ENCODE measurements at regions not wholly inside any gene's neighbourhood (a gene's known extent, or its start where the extent isn't known, plus 50 kb on each side); places are given as distances from the start of the nearest gene placed in this dataset.
"Not testable (repeated sequence)": the region's sequence is repeated elsewhere in the genome, so short reads cannot be mapped to it uniquely, and the experiment has no call there.

DNA sequence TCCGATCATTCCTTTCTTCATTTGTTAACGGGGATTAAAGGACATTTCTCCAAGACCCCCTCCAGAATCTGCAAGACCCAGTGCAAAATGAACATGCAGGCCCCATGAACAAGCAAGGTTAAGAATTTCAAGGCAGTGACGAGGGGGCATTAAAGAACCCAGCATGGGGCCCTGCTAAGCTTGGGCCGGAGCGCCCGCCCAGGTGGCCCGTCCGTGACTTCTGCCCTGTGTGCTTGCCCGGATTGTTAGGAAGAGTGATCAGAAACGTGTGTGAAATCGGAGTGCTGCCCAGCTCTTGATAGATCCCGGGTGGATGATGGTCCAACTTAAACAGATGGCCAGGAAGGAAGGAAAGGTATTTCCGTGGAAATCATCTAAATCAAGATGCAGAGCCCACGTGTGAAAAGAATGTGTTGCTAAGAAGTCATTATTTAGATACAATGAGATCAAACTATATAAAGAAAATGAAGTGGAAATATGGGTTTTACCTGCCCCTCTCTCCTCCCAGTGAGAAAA, 213.6 kb downstream of the KLF6 start:
- DNase-seq (ENCODE audit: low spot score) = no peak

DNA sequence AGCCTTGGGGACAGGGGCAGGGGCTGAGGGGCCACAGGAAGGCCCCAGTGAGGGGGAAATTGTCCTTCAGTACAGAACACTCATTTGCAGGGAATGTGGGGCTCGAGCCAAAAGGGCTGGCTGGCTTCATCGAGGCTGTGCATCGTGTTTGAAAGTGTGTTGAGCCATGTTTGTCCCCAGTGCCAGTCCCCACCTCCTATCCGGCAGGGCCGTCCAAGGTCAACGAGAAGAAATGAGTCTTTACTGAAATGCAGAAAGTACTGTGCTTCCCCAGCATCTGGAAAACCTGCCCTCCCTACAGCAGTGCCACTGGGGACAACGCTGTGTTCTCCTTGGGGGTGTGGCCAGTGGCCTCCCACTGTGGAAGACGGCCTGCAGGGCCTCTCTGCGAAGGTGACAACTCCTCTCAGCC, 214.1 kb downstream of the KLF6 start:
- DNase-seq (ENCODE audit: low spot score) = peak; percentile 18

DNA sequence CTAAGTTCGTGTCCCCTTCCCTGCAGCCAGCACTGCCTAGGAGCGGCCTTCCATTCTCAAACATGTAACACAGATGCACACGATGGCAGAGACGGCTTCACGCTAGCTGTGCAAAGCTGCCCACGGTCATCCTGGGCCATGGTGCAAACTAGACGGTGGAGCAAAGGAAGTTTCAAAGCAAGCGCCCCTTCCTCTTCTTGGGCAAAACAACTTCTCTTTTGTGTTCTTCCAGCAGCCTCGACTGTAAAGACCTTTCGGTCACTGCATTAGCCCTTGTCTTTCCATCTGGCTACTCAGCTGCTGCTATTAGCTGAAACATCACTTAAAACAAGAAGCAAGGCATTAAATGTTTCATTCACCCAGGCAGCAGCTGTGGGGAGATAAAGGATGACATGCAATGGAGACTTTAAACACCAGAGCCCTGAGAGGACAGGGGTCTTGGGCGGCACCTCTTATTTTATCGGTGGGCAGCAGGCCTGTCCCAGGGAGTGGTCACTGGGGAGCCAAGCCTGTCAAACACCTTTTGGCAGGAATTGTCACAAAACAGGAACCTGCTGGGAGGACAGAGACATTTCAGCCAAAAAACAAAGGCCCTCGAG, 214.8 kb downstream of the KLF6 start:
- DNase-seq (ENCODE audit: low spot score) = no peak

DNA sequence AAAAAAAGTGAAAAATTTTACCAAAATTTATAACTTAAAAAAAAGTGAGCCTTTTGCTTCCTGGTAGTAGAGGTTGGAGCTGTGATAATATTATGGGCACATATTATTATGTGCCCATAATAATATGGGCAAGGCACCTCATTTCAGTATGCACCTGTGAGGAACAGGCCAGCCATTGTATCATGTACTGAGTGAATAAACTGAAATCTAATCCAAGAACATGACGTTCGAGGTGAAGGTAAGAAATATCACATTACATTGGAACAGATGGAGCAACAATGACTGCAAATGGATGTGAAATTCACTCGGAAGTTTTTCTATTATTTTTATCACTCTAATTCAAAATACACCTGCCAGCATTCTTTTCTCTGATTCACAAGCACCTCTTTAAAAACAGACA, 216.0 kb downstream of the KLF6 start:
- no peak for DNase-seq (ENCODE audit: low spot score)

DNA sequence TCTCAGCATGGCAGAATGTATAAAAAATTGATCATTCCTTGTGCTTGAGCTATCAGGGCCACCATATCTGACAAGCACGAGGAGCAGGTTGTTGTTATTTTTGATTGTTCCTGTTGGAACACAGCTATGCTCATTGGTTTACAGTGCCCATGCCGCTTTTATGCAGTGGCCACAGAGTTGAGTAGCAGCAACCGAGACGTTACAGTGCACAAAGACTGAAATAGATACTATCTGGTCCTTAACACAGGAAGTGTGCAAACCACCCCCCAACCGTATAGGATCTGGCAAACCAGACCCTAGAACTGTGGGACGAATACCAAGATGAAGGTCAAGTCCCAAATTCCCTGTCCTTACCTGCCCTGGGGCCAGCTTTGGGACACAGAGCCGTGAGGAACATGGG, 216.6 kb downstream of the KLF6 start:
- no peak for DNase-seq (ENCODE audit: low spot score)

DNA sequence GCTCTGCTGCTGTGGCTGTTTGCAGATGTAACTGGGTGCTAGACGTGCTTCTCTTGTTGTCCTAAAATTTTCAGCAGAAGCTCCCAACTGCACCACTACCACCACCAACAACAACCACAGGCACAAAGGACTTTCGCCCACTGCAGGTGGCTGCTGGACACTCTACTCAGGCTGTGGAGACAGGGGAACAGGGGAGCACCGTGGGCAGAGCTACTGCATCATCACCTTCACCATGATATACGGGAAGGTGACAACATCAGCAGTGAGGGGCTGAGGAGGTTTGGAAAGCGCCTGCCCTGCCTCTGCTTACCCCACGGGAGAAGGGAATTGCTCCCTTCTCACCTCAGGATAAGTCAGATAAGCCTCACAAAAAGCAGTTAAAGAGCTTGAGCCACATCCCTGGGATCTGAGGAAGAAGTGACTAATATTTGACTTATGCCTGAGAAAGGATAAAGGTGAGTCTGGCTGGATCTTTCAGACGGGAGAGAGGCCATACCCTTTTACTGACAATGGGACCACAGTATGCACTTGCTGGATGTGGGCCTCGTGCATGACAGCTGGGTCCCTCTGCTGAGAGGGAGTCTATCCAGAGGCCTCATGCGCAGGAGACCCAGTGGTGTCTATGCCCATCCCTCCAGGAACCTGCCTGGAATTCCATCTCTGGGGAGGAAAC, 217.6 kb downstream of the KLF6 start:
- DNase-seq (ENCODE audit: low spot score) = no peak

DNA sequence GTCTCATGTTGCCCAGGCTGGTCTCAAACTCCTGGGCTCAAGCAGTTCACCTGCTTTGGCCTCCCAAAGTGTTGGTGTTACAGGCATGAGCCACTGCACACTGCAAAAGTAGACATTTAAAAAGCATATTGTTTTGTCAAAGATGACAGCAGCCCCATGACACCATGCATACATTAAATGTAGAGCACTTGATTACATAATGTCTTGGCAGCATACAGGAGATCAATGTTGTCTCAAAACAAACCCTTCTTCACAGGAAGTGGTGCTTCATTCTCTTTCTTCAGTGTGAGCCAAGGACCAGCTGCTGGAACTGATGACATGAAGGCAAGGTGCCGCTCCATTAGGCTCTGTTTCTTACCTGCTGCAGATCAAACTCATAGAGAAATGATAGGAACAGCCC, 218.4 kb downstream of the KLF6 start:
- DNase-seq (ENCODE audit: low spot score) = no peak

DNA sequence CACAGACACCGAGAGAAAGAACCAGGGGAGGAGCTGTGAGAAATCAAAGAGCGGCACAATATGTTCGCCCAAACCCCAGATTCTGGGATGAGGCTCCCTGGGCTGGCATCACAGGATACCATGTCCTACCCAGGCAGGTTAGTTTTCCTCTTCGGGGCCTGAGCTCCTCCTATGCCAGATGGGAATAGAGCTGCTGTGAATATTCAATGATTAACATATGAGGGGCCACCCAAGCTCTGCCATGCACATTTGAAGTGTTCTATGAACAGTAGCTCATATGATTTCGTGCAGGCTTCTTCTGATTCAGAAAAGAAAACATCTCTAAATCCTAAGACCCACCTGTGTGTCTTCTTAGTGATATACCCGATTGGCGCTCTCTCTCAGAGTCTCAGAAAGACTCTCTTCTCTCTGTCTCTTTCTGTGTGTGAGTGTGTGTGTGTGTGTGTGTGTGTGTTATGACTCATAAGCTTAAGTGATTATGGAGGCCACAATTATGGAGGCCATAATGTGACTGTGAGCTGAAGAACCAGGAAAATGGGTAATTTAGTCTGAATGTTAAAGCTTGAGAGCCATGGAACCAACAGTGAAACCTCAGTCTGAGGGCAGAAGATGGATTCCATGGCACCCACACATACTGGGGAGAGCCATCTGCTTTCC, 220.5 kb downstream of the KLF6 start:
- DNase-seq (ENCODE audit: low spot score) = no peak

DNA sequence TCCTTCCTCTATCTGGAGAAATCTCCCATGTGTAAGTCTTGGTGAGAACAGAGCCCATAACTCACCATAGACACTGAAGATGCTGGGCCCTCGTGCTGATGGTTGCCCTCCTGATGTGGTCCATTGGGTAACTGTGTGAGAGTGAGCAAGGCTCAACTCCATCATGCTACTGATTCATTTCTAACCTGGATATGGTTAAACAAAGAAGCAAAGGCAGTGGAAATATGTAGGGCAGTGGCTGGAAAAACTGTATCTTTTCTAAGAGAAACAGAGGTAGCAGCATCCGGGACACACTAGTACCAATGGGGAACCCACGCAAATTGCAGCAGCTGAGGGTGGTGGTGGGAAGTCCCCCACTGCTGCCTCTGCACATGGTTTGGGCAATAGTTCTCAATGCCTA, 221.7 kb downstream of the KLF6 start:
- no peak for DNase-seq (ENCODE audit: low spot score)

DNA sequence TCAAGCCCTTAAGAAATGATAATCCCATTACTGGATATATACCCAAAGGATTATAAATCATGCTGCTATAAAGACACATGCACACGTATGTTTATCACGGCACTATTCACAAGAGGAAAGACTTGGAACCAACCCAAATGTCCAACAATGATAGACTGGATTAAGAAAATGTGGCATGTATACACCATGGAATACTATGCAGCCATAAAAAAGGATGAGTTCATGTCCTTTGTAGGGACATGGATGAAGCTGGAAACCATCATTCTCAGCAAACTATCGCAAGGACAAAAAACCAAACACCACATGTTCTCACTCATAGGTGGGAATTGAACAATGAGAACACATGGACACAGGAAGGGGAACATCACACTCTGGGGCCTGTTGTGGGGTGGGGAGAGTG, 224.4 kb downstream of the KLF6 start:
- not testable (repeated sequence) for DNase-seq (ENCODE audit: low spot score)

DNA sequence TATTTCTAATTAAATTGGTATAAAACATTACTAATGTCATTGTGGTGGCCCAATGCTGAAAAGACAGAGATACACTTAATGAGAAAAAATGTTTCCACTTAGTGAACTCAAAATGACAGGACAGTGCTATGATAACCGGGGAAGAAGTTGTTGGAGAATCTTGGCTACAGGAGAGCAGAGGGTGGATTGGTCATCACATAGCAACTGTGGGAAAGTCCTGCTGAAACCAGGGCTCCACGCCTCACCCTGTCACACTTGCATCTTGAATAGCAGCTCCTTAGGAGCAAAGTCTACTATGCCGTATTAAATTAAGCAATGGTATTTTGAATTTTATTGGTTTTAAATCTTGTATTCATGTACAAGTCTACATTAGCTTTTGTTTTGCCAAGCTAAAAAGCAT, 225.5 kb downstream of the KLF6 start:
- DNase-seq (ENCODE audit: low spot score) = no peak

DNA sequence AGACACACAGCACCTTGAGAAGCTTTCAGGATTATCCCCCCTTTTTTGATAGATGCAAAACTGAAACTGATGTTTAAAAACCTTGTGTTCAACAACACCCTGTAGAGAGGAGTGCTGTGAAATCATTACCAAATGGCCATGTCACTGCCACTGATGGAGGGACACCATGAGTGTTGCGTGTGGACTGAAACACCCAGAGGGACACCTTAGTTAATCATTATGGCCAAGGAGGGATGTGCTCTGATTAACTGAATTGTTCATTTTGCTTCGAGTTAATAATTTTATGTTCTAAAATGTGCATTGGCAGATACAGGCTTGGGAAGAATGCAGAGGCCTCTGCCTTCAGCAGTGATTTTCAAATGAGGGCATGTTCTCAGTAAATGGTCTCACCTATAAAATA, 226.0 kb downstream of the KLF6 start:
- DNase-seq (ENCODE audit: low spot score) = no peak

DNA sequence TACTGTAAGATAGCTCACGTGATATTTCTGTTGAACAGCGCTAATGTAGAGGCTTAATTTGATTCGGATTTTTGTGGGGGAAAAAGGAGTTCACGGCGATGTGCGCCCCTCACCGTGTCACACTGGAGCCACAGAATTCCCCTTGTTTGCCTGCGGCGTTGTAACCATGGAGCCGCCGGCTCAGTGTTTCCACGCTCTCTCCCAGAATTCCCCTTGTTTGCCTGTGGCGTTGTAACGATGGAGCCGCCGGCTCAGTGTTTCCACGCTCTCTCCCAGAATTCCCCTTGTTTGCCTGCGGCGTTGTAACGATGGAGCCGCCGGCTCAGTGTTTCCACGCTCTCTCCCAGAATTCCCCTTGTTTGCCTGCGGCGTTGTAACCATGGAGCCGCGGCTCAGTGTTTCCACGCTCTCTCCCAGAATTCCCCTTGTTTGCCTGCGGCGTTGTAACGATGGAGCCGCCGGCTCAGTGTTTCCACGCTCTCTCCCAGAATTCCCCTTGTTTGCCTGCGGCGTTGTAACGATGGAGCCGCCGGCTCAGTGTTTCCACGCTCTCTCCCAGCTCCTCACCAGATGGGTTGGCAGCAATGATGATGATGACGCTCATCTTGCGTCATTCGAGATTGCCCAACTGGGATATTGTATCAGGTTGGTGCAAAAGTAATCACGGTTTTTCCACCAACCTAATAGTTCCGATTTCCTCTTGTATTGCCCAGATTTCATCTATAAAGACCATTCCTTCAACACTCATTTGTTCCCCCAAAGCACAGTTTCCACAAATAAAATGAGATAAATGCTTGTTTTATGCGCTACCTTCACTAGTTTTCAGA, 228.6 kb downstream of the KLF6 start:
- DNase-seq (ENCODE audit: low spot score) = not testable (repeated sequence)

DNA sequence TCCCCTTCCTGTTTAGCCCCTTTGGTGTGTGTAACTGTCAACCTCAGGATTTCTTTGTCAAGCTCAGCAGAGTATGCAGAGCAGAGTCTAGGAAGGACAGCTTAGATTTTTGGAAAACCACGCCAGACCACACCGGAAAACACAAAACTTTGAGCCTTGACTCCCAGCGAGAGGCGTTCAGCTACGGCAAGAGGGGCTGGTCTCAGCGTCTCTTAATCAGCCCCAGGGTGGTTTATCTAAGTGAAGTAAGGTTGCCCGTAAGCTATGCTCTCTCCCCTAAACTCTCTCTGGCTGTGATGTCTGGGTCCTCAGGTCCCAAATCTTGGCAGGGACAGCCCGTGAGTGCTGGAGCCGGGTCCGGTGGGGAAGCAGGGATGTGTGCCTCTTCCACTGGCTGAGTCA, 230.9 kb downstream of the KLF6 start:
- DNase-seq (ENCODE audit: low spot score) = no peak

DNA sequence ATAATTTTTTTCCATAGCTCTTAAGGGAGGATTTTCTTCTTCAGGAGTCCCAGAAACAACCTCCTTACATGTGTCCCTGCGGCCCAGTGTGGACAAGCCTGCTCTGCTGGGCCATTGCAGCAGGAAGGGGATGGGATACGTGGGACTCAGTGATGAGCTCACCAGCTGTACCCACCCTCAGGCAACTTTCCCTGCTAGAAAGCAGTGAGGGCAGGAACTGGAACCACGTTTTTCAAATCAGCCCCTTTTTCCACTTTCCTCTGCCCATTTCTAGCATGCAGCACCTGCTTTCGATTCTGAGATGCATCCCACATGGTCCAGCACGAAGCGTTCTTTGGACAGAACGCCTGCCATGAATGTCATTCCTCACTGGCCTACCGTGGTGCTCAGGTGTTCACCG, 232.7 kb downstream of the KLF6 start:
- DNase-seq (ENCODE audit: low spot score) = no peak

DNA sequence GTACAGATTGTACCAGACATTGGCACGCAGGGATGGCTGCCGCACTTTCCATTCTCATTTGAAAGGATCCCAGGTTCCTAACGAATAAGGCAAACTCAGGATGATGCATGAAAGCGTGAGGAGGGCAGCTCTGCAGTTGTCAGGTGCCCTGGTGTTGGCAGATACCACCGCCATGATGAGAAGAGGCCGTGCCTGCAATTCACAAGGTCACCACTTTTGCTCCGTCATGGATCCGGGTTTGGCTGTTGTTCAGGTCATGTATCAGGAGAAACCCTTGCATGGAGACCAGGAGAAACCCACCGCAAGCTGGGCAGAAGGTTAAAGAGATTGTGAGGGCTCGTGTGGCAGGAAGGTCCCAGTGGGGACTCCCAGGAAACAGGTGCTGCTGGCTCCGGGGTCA, 233.2 kb downstream of the KLF6 start:
- DNase-seq (ENCODE audit: low spot score) = no peak

DNA sequence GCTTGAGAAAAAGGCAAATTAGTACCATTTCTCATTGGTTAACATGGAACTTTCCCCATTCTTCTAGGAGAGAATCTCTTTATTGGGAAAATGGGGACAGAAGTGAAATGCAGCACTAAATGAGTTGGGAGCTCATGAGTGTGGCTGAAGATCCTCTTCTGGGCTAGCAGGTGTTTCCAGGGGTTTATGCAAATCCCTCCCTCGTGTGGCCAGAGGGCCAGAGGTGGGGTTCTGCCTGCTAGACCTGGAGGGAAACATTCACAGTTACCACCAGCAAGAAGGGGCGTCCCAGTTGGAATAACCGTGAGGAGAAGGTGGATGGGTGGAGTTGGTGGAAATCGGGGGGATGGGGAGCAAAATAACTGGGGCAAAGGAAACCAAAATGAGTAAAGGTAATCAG, 235.9 kb downstream of the KLF6 start:
- no peak for DNase-seq (ENCODE audit: low spot score)

DNA sequence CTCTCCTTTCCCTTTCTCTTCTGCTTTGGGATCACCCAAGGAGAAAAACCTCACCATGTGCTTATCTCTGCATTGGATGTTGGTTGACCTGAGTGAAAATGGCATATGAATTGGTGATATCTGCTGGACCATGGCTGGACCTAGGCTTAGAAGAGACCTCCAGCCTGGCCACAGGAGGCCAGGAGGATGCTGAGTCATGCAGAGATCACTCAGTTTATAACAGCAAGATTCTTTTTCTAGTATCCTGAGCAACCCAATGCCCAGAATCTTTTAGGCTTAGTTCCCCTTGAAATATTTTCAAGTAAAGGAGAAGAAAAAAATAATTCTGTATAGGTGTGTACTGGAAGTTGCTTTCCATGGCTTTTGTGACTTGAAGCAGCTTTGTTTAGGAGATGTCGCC, 236.3 kb downstream of the KLF6 start:
- DNase-seq (ENCODE audit: low spot score) = no peak

DNA sequence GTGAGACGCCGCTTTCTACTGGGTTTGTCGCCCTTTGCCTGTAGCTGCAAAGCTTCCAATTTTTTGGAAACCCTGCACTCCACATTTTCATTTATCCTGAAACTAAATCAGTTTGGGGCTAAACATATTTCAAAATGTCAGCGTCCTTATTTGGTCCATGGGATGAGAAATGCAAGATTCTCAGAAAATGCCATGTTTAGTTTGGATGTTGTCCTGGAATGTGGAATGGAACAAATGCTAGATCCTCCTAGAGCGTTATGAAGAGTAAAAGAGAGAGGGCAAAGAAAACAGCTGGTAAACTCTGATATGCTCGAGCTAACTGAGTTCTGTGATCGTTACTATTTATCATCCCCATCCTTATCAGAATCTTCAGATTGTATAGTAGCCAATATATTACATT, 236.9 kb downstream of the KLF6 start:
- DNase-seq (ENCODE audit: low spot score) = no peak

DNA sequence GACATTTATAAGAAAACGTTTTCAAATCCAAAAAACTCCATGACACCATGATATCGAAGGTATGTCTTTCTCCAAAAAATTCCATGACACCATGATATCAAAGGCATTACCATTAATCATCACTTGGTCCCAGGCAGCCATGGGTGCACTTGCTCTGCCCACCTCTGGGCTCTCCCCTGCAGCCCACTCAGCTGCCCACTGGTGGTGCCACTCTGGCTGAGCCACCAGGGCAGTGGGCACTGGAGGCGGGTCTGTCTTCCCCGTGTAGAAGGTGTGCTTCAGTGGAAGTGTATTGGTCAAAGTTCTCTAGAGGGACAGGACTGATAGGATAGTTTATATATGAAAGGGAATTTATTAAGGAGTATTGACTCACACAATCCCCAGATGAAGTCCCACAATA, 240.4 kb downstream of the KLF6 start:
- no peak for DNase-seq (ENCODE audit: low spot score)

DNA sequence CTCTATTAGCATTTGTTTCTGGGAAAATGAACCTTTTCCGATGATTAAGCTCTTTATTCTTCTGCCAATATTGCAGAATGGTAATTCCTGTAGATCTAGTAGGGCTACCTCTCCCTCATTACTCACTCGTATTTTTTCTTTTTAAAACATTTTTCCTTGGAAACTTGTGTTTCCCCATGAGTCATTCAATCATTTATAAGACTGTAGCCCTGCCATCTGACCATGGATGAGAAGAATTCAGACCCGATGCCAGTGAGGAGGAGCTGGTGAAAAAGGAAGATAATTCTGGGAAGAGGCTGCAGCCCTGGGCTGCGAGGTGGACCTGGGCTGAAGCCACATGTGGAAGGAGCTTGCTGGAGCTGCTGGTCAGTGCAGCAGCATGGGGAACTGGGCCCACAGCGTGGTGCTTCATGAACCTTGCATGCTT, 242.8 kb downstream of the KLF6 start:
- DNase-seq (ENCODE audit: low spot score) = peak; percentile 88

DNA sequence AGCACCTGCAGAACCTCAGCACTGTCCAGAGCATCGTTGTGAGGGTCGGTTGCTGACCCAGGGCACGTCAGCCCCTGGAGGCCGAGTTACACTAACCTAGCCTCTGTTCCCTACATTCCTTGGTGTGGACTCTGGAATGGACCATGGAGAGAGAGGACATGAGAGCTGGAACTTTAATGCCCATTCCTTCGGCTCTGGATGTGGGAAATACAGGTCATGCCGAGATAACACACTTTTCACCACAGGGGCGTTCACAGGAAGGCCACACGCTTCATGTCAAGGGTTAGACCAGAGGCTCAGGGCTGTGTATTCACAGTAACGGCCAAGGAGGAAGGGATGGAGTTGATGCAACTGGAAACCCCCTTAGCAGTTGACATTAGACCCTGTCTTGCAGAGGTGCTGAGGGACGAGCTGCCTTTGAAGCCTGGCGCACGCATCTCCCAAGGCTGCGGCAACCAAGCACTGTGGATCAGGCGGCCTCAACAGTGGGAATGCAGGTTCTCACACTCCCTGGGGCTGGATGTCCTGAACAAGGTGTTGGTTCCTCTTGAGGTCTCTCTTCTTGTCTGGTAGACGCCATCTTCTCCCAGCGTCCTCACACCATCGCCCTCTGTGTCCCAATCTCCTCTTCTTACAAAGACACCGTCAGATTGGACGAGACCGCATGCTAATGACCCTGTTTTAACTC, 245.2 kb downstream of the KLF6 start:
- no peak for DNase-seq (ENCODE audit: low spot score)
